Ishikawa (cell line): ENCODE measurements at regions not wholly inside any gene's neighbourhood (a gene's known extent, or its start where the extent isn't known, plus 50 kb on each side); places are given as distances from the start of the nearest gene placed in this dataset.

ENCODE experiments used
- CEBPB ChIP-seq: IDR thresholded peaks from 2 replicates; pipeline ENCODE4 v1.6.1; 2012
- EGR1 ChIP-seq: IDR thresholded peaks from 2 replicates; pipeline ENCODE4 v1.6.1; 2012
- EP300 ChIP-seq: IDR thresholded peaks from 2 replicates; pipeline ENCODE4 v1.6.1; 2012; ENCODE audit warnings: borderline replicate concordance
- FOXM1 ChIP-seq: IDR thresholded peaks from 2 replicates; pipeline ENCODE4 v1.6.1; 2012; ENCODE audit warnings: low read depth, borderline replicate concordance
- MAX ChIP-seq: IDR thresholded peaks from 2 replicates; pipeline ENCODE4 v1.6.1; 2012
- RAD21 ChIP-seq: IDR thresholded peaks from 2 replicates; pipeline ENCODE4 v1.6.1; 2012; ENCODE audit warnings: low read depth
- REST ChIP-seq: IDR thresholded peaks from 2 replicates; pipeline ENCODE4 v1.6.1; 2012; ENCODE audit warnings: low read depth, mild to moderate bottlenecking
- TAF1 ChIP-seq: IDR thresholded peaks from 2 replicates; pipeline ENCODE4 v1.6.1; 2012; ENCODE audit warnings: low read depth, mild to moderate bottlenecking
- TCF12 ChIP-seq: IDR thresholded peaks from 2 replicates; pipeline ENCODE4 v1.6.1; 2012; ENCODE audit warnings: low read depth
- TEAD4 ChIP-seq: IDR thresholded peaks from 2 replicates; pipeline ENCODE4 v1.6.1; 2012
- YY1 ChIP-seq: IDR thresholded peaks from 2 replicates; pipeline ENCODE4 v1.6.1; 2012; ENCODE audit warnings: low read depth

GRCh38 chr18:2324459-2324858 lies 246.8 kb downstream of the METTL4 start:
- TF ChIP-seq MAX (no peak), YY1 (no peak), RAD21 (no peak), TAF1 (no peak), REST (no peak), EP300 (no peak), TEAD4 (no peak), FOXM1 (no peak), TCF12 (no peak), EGR1 (no peak), CEBPB (no peak)
